HG02763 (cell line): ENCODE measurements at regions not wholly inside any gene's neighbourhood (a gene's known extent, or its start where the extent isn't known, plus 50 kb on each side); places are given as distances from the start of the nearest gene placed in this dataset.
"Not testable (repeated sequence)": the region's sequence is repeated elsewhere in the genome, so short reads cannot be mapped to it uniquely, and the experiment has no call there.

ENCODE experiments used
- ATAC-seq: cut with Tn5 transposase; IDR thresholded peaks from one replicate; pipeline ENCODE4 v1.9.1; 2021; ENCODE audit warnings: mild to moderate bottlenecking, moderate library complexity; ENCODE audit not compliant: unreplicated experiment

GRCh38 chrX:96182366-96182765 is 502.3 kb upstream of the DIAPH2 start:
- ATAC-seq = no peak

GRCh38 chrX:96183391-96183790 is 501.3 kb upstream of the DIAPH2 start:
- ATAC-seq = no peak

GRCh38 chrX:96183843-96184242 is 500.8 kb upstream of the DIAPH2 start:
- ATAC-seq = no peak

DNA sequence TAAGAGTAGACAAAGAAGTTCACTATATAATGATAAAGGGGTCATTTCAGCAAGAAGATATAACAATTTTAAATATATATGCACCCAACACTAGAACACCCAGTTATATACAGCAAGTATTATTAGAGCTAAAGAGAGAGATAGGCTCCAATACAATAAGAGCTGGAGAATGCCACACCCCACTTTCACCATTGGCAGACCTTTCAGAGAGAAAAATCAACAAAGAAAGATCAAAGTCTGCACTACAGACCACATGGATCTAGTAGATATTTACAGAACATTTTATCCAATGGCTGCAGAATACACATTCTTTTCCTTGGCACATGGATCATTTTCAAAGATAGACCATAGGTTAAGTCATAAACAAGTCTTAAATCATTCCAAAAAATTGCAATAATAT is 479.7 kb upstream of the DIAPH2 start:
- ATAC-seq = no peak

GRCh38 chrX:96211953-96212352 is 472.7 kb upstream of the DIAPH2 start:
- ATAC-seq = no peak

- not testable (repeated sequence) for ATAC-seq
These were observed 470.0 kb upstream of the DIAPH2 start for GRCh38 chrX:96214681-96215080.

- ATAC-seq = no peak
These were observed 460.4 kb upstream of the DIAPH2 start for GRCh38 chrX:96224279-96224678.

DNA sequence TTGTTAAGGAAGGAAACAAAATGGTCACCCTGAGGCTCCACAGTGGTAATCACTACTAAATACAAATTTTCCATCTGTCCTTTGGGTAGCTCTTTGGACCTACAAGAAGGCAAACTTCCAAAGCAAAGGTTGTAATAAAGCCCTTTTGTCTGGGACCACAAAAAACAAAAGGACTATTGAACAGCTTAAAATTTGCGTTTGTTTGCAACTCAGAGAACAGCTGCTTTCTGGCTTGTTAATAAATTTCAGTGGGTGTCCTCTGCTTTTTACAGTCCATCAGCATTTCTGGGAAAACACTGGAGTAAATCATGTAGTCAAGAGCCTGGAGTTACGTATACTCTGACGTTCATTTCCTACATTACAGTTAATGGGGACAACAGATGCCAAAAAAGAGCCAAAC is 439.7 kb upstream of the DIAPH2 start:
- ATAC-seq = no peak

DNA sequence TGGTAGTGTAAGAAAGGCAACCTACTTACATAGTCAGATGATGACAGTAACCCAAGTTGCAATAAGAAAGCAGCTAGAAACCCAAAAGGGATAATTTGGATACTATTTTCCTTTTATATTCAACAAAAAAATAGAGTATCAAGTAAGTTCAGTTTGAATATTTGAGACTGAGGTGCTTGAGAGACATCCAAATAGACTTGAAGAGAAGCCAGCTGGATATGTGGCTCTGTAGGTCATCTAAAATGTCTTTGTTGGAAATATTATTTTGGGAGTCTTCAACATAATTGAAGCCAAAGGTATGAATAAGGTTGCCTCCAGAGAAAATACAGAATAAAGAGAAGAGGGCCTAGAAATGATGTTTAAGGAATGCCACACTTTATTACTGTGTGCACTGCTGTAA is 438.2 kb upstream of the DIAPH2 start:
- ATAC-seq = no peak
